ENCODE measurements at regions not wholly inside any gene's neighbourhood (a gene's known extent, or its start where the extent isn't known, plus 50 kb on each side); places are given as distances from the start of the nearest gene placed in this dataset.
"Not testable (repeated sequence)": the region's sequence is repeated elsewhere in the genome, so short reads cannot be mapped to it uniquely, and the experiment has no call there.

DNA sequence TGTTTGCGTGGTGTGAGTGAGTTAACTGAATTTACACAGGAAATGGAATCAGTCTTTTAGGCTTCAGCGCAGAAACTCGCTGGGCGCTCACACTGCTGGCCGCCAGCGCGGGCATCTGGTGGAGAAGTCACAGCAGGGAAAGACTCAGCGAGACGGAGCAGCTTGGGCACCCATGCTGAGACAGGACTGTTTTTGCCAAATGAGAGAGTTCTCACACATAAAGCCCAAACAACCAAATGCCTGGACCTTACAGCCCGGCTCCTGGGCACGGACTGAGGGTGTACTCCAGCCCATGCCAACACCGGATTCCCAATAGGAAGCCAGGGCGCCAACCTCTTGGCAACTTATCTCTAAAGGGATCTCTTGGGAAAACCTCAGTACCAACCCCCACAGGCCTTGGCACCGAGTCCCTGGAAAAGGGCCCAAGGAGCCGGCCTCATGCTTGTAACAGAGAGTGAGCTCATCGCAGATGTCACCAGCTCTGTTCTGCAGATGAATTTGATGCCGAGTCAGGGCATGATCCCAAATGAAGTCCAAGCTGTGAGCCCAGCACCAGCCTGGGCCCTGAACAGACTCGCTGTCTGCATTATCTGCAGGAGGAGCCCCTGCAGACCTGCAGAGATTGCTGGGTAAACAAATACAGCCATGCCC, 4065.2 kb upstream of the TPTE start:
- H3K27me3 ChIP-seq (ENCODE audit: control insufficient read depth in 3 of 3, insufficient read depth in 3 of 3, low read length in 3 of 3); DNase-seq; H3K4me1 ChIP-seq (ENCODE audit: control insufficient read depth in 3 of 3, insufficient read depth in 2 of 3, low read depth in 1 of 3, low read length in 2 of 3); H3K4me3 ChIP-seq (ENCODE audit: low read depth in 1 of 3, low read length in 3 of 3); H3K9me3 ChIP-seq (ENCODE audit: control insufficient read depth in 2 of 2, insufficient read depth in 1 of 2, low read depth in 1 of 2, low read length in 1 of 2); FAIRE-seq; H3K36me3 ChIP-seq (ENCODE audit: control insufficient read depth in 3 of 3, insufficient read depth in 2 of 3, low read depth in 1 of 3, low read length in 3 of 3); H3K27ac ChIP-seq (ENCODE audit: low read depth in 1 of 3, low read length in 2 of 3): not testable (repeated sequence)
- no CpG with 5 or more reads among the region's 18 CpGs for WGBS, 3 donors

DNA sequence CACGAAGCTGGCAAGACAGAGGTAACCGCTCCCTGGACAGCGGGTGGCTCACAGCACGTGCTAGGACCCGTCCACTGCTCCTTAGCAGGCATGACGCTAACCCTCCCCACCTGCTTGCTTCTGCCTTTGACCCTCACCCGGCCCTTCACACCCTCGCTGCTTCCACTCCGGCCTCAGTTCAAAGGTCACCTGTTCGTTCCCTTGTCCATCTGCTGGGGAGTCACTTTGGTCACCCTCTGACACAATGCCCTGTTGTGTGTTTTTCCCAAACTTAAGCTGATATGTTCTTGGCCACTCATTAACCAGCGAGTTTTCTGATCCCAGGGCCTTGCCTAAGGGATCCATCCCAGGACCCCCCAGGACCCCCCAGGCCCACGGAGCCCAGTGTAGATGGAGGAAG, 4061.6 kb upstream of the TPTE start:
- H3K4me3 ChIP-seq (ENCODE audit: low read depth in 1 of 3, low read length in 3 of 3); DNase-seq; H3K36me3 ChIP-seq (ENCODE audit: control insufficient read depth in 3 of 3, insufficient read depth in 2 of 3, low read depth in 1 of 3, low read length in 3 of 3); H3K27ac ChIP-seq (ENCODE audit: low read depth in 1 of 3, low read length in 2 of 3); H3K4me1 ChIP-seq (ENCODE audit: control insufficient read depth in 3 of 3, insufficient read depth in 2 of 3, low read depth in 1 of 3, low read length in 2 of 3); H3K27me3 ChIP-seq (ENCODE audit: control insufficient read depth in 3 of 3, insufficient read depth in 3 of 3, low read length in 3 of 3); FAIRE-seq; H3K9me3 ChIP-seq (ENCODE audit: control insufficient read depth in 2 of 2, insufficient read depth in 1 of 2, low read depth in 1 of 2, low read length in 1 of 2): not testable (repeated sequence)
- 79% methylated on average over 4 of the region's 12 CpGs; no CpG with 5 or more reads in 2 of the 3 donors for WGBS, 3 donors

DNA sequence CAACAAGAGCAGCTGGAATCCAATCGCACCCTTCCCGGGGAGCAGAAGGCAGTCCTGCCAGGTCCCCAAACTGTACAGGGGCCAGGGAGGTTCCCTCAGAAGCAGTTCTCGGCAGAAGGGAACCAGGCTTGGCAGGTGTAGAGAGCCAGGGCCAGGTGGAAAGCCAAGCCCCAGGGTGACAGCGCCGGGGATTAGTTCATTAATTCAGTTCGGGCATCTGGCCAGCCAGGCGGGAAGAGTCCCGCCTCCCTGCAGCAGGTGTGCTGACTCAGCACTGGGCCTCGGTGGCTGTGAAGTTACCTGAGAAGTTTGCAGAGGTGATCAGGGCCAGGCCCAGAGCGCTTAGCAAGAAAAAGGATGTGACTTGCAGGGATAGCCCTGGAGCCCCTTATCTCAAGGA, 4060.0 kb upstream of the TPTE start:
- not testable (repeated sequence) for H3K27me3 ChIP-seq (ENCODE audit: control insufficient read depth in 3 of 3, insufficient read depth in 3 of 3, low read length in 3 of 3); H3K4me1 ChIP-seq (ENCODE audit: control insufficient read depth in 3 of 3, insufficient read depth in 2 of 3, low read depth in 1 of 3, low read length in 2 of 3); FAIRE-seq

DNA sequence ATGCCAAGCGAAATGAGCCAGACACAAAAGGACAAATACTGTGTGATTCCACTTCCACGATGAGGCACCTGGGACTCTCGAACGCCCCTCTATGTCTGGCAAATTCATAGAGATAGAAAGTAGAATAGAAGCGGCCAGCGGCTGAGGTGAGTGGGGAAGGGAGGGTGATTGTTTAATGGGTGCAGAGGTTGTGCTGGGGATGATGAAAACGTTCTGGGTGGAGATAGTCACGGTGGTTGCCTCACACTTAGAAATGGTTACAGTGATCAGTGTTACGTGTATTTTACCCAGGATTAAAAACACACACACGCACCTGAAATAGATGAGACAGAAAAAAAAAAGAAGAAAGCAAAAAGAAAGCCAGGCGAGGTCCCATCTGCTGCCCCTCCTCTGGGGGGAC, 4057.0 kb upstream of the TPTE start:
- not testable (repeated sequence) for FAIRE-seq; DNase-seq; H3K36me3 ChIP-seq (ENCODE audit: control insufficient read depth in 3 of 3, insufficient read depth in 2 of 3, low read depth in 1 of 3, low read length in 3 of 3); H3K4me1 ChIP-seq (ENCODE audit: control insufficient read depth in 3 of 3, insufficient read depth in 2 of 3, low read depth in 1 of 3, low read length in 2 of 3); H3K4me3 ChIP-seq (ENCODE audit: low read depth in 1 of 3, low read length in 3 of 3); H3K27me3 ChIP-seq (ENCODE audit: control insufficient read depth in 3 of 3, insufficient read depth in 3 of 3, low read length in 3 of 3); H3K27ac ChIP-seq (ENCODE audit: low read depth in 1 of 3, low read length in 2 of 3); H3K9me3 ChIP-seq (ENCODE audit: control insufficient read depth in 2 of 2, insufficient read depth in 1 of 2, low read depth in 1 of 2, low read length in 1 of 2)
- no CpG with 5 or more reads among the region's 11 CpGs for WGBS, 3 donors

More for the DNA sequence above, 4060.0 kb upstream of the TPTE start:
- not testable (repeated sequence) for H3K36me3 ChIP-seq (ENCODE audit: control insufficient read depth in 3 of 3, insufficient read depth in 2 of 3, low read depth in 1 of 3, low read length in 3 of 3); DNase-seq; H3K4me3 ChIP-seq (ENCODE audit: low read depth in 1 of 3, low read length in 3 of 3); H3K9me3 ChIP-seq (ENCODE audit: control insufficient read depth in 2 of 2, insufficient read depth in 1 of 2, low read depth in 1 of 2, low read length in 1 of 2); H3K27ac ChIP-seq (ENCODE audit: low read depth in 1 of 3, low read length in 2 of 3)
- WGBS, 3 donors, result no CpG with 5 or more reads among the region's 10 CpGs

DNA sequence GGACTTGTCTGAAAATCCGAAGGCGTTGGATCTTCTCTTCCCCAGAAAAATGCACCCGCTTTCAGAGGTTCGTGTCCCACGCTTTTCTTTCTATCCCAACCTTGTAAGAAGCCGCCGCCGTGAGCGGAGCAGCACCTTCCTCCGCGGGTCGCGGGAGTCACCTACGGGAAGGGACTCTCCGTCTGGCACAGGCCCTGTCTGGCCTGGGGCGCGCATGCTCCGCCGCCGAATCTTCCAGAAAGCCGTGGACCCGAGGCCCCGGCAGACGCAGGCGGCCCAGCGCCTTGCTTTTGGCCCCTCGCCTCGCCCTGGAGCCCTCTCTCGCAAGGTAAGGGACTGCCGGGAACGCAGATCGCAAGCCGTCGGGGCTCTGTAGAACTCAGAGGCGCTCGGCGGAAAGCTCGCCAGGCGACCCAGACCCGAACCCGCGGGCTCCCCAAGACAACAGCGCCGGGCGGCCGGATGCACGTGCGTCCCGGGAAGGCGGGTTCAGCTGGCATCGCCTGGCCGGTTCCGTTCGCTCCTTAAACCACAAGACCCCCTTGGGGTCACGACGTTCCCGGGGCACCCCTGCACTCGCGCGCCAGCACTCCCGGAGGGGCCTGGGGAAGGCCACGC, 4055.2 kb upstream of the TPTE start:
- not testable (repeated sequence) for H3K36me3 ChIP-seq (ENCODE audit: control insufficient read depth in 3 of 3, insufficient read depth in 2 of 3, low read depth in 1 of 3, low read length in 3 of 3); H3K27me3 ChIP-seq (ENCODE audit: control insufficient read depth in 3 of 3, insufficient read depth in 3 of 3, low read length in 3 of 3); H3K4me3 ChIP-seq (ENCODE audit: low read depth in 1 of 3, low read length in 3 of 3); DNase-seq; H3K27ac ChIP-seq (ENCODE audit: low read depth in 1 of 3, low read length in 2 of 3); H3K9me3 ChIP-seq (ENCODE audit: control insufficient read depth in 2 of 2, insufficient read depth in 1 of 2, low read depth in 1 of 2, low read length in 1 of 2); H3K4me1 ChIP-seq (ENCODE audit: control insufficient read depth in 3 of 3, insufficient read depth in 2 of 3, low read depth in 1 of 3, low read length in 2 of 3); FAIRE-seq
- no CpG with 5 or more reads among the region's 62 CpGs for WGBS, 3 donors

DNA sequence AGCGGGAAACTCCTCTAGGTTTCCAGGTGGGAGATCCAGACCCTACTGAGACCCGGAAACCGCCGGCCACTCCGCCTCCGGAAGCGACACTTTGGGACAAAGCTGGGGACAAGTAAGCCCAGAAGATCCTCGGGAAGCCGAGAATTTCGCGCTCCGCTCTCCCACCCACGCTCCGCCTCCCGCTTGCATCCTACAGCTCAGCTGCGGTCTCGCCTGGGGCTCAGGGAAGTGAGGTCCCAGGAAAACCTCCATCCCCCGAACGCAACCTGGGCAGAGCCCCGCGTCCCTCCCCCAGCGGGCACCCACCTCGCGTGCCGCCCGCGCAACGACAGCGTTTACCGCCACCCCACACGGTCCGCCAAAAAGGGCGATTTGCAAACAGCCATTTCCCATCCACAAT, 4054.7 kb upstream of the TPTE start:
- not testable (repeated sequence) for H3K27me3 ChIP-seq (ENCODE audit: control insufficient read depth in 3 of 3, insufficient read depth in 3 of 3, low read length in 3 of 3); H3K9me3 ChIP-seq (ENCODE audit: control insufficient read depth in 2 of 2, insufficient read depth in 1 of 2, low read depth in 1 of 2, low read length in 1 of 2); FAIRE-seq; DNase-seq; H3K4me3 ChIP-seq (ENCODE audit: low read depth in 1 of 3, low read length in 3 of 3); H3K27ac ChIP-seq (ENCODE audit: low read depth in 1 of 3, low read length in 2 of 3); H3K36me3 ChIP-seq (ENCODE audit: control insufficient read depth in 3 of 3, insufficient read depth in 2 of 3, low read depth in 1 of 3, low read length in 3 of 3); H3K4me1 ChIP-seq (ENCODE audit: control insufficient read depth in 3 of 3, insufficient read depth in 2 of 3, low read depth in 1 of 3, low read length in 2 of 3)
- WGBS, 3 donors, result no CpG with 5 or more reads among the region's 33 CpGs

DNA sequence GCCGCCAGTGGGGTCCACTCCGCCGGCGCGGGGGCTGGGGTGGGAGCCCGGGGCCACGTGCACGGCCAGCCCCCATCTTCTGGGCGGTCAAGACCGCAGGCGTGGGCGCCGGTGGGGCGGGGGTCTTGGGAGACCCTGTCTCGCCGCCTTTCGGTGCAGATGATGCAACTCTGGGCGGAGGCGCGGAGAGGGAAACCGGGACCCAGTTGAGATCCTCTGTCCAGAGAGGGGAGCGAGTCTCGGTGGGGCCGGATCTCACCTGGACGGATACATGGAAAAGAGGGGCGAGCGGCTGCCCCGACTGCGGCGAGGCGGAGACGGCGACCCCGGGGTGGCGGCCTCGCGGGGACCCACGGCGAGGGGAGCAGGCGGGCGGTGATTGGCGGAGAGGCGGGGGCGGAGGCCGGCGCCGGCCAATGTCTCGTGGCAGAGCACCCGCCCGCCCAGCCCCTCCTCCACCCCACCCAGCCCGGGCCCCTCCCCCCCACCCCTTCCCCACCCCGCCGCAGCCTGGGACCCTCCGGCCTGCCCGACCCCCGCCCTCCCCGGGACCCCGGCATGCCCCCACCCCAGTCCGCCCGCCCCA, 4054.1 kb upstream of the TPTE start:
- H3K4me1 ChIP-seq (ENCODE audit: control insufficient read depth in 3 of 3, insufficient read depth in 2 of 3, low read depth in 1 of 3, low read length in 2 of 3); FAIRE-seq: not testable (repeated sequence)

DNA sequence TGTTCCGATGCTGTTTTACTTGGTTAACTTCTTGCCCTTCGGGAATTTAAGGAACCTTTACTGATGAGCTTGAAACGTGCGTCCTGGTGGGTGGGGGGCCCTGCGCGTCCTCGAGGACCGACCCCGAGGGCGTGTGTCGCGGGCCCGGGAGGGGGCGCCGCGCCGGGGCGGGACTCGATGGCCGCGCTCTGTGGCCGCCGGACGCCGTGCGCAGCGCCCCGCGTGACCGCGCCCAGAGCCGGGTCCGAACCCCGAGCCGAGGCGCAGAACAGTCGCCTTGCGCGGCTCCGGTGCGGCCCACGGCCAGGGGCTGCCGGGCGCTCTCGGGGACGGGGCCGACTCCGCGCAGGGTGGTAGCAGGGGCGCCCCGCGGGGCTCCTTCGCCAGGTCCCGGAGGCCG, 4053.5 kb upstream of the TPTE start:
- not testable (repeated sequence) for H3K27me3 ChIP-seq (ENCODE audit: control insufficient read depth in 3 of 3, insufficient read depth in 3 of 3, low read length in 3 of 3); H3K4me1 ChIP-seq (ENCODE audit: control insufficient read depth in 3 of 3, insufficient read depth in 2 of 3, low read depth in 1 of 3, low read length in 2 of 3); H3K9me3 ChIP-seq (ENCODE audit: control insufficient read depth in 2 of 2, insufficient read depth in 1 of 2, low read depth in 1 of 2, low read length in 1 of 2); DNase-seq; H3K36me3 ChIP-seq (ENCODE audit: control insufficient read depth in 3 of 3, insufficient read depth in 2 of 3, low read depth in 1 of 3, low read length in 3 of 3); H3K27ac ChIP-seq (ENCODE audit: low read depth in 1 of 3, low read length in 2 of 3); H3K4me3 ChIP-seq (ENCODE audit: low read depth in 1 of 3, low read length in 3 of 3); FAIRE-seq
- WGBS, 3 donors, result no CpG with 5 or more reads among the region's 55 CpGs

More for the DNA sequence above, 4054.1 kb upstream of the TPTE start:
- H3K36me3 ChIP-seq (ENCODE audit: control insufficient read depth in 3 of 3, insufficient read depth in 2 of 3, low read depth in 1 of 3, low read length in 3 of 3); DNase-seq; H3K27ac ChIP-seq (ENCODE audit: low read depth in 1 of 3, low read length in 2 of 3); H3K4me3 ChIP-seq (ENCODE audit: low read depth in 1 of 3, low read length in 3 of 3); H3K9me3 ChIP-seq (ENCODE audit: control insufficient read depth in 2 of 2, insufficient read depth in 1 of 2, low read depth in 1 of 2, low read length in 1 of 2); H3K27me3 ChIP-seq (ENCODE audit: control insufficient read depth in 3 of 3, insufficient read depth in 3 of 3, low read length in 3 of 3): not testable (repeated sequence)
- 7% methylated on average over 3 of the region's 60 CpGs; no CpG with 5 or more reads in 2 of the 3 donors for WGBS, 3 donors
